ENCODE measurements at regions not wholly inside any gene's neighbourhood (a gene's known extent, or its start where the extent isn't known, plus 50 kb on each side); places are given as distances from the start of the nearest gene placed in this dataset.
"Not testable (repeated sequence)": the region's sequence is repeated elsewhere in the genome, so short reads cannot be mapped to it uniquely, and the experiment has no call there.

- TF ChIP-seq CTCF (conservative IDR thresholded peaks at IDR 0.05; ENCODE audit: low read depth, low read length): 0 out of 2 replicates have a peak, but pooled peaks have one; percentile 16
- not testable (repeated sequence) for TF ChIP-seq EZH2 (IDR thresholded peaks at IDR 0.05; ENCODE audit: borderline replicate concordance, low read depth, low read length, poor library complexity, severe bottlenecking)
These were observed 513.4 kb downstream of the AMY1C start for GRCh38 chr1:104263110-104263509.

All from A673 (cell line).